ENCODE measurements at regions not wholly inside any gene's neighbourhood (a gene's known extent, or its start where the extent isn't known, plus 50 kb on each side); places are given as distances from the start of the nearest gene placed in this dataset.

DNA sequence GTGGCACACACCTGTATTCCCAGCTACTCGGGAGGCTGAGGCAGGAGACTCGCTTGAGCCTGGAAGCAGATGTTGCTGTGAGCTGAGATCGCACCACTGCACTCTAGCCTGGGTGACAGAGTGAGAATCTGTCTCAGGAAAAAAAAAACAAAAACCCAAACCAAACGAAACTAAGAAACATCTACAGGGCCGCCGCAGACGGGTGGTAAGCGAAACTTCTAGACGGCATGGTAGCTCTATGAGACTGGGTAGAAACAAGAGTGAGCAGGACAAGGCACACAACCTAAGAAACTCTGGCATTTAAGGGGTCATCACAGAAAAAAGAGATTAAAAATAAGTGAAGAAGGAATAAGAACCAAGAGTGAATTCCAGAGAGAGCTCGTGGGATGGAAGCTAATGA, 454.8 kb upstream of the KLF4 start:
- DNase-seq (no peak), ATAC-seq (ENCODE audit: low read depth) (no peak)
- BruUV-seq (replicated peaks) = no TSS peak
- no peaks in the 10 kb centered on the region for H3K79me1 ChIP-seq (ENCODE audit: low read depth in 1 of 2, low read length in 2 of 2)
- H2AK9ac ChIP-seq (replicated peaks; ENCODE audit: low read depth, low read length, poor library complexity) = no peak overlapping the region
- no peak overlapping the region for H2BK15ac ChIP-seq (ENCODE audit: low read depth, low read length)
- H4K5ac ChIP-seq (ENCODE audit: low read depth, low read length) = no peak overlapping the region
- no peak overlapping the region for H3K9ac ChIP-seq (ENCODE audit: low read depth, low read length)
- no peak overlapping the region for H2AK5ac ChIP-seq (ENCODE audit: low read depth, low read length)
- in situ Hi-C loops (cut with MboI; ENCODE audit: low sequenced_read_pairs) = no loop called here
- no peaks in the 10 kb centered on the region for H3K27me3 ChIP-seq (ENCODE audit: control insufficient read depth, insufficient read depth, low read length)
- 54% methylated on average over 1 of the region's 10 CpGs; no CpG with 5 or more reads in 1 of the 2 experiments for WGBS, 2 experiments (ENCODE audit: extremely low coverage in 2 of 2, insufficient read length in 1 of 2)
- H3K4me3 ChIP-seq (ENCODE audit: insufficient read depth, low read depth, low read length) = no peak overlapping the region
- peaks cover 2% of the 10 kb centered on the region; the same call in 1 of the 2 replicates for H3K4me1 ChIP-seq (ENCODE audit: control insufficient read depth, insufficient read depth, low read length)
- no peaks in the 10 kb centered on the region for H3K9me1 ChIP-seq (ENCODE audit: insufficient read depth, low read length)
- no peaks in the 10 kb centered on the region for H3K9me3 ChIP-seq (ENCODE audit: control insufficient read depth, insufficient read depth, low read length)
- H3K36me3 ChIP-seq (ENCODE audit: control insufficient read depth, insufficient read depth, low read length) = no peaks in the 10 kb centered on the region
- no peak overlapping the region for H3K56ac ChIP-seq (ENCODE audit: extremely low read depth, insufficient read depth, low read length)
- no peak overlapping the region for H3K4me2 ChIP-seq (ENCODE audit: low read depth, low read length)
- no peak overlapping the region for H3K14ac ChIP-seq (replicated peaks; ENCODE audit: low read depth, low read length)
- H3K18ac ChIP-seq (ENCODE audit: low read depth, low read length) = no peak overlapping the region
- H3K23ac ChIP-seq (ENCODE audit: low read depth, low read length) = no peak overlapping the region
- H2BK20ac ChIP-seq (ENCODE audit: low read depth, low read length) = no peak overlapping the region
- H4K20me1 ChIP-seq (ENCODE audit: insufficient read depth, low read length) = no peaks in the 10 kb centered on the region
- no peak overlapping the region for H2AFZ ChIP-seq (replicated peaks; ENCODE audit: low read length, poor library complexity)
- TF ChIP-seq RCOR1 (IDR thresholded peaks at IDR 0.05; ENCODE audit: insufficient replicate concordance, low read length) = no peak
- TF ChIP-seq, protein P1, sequence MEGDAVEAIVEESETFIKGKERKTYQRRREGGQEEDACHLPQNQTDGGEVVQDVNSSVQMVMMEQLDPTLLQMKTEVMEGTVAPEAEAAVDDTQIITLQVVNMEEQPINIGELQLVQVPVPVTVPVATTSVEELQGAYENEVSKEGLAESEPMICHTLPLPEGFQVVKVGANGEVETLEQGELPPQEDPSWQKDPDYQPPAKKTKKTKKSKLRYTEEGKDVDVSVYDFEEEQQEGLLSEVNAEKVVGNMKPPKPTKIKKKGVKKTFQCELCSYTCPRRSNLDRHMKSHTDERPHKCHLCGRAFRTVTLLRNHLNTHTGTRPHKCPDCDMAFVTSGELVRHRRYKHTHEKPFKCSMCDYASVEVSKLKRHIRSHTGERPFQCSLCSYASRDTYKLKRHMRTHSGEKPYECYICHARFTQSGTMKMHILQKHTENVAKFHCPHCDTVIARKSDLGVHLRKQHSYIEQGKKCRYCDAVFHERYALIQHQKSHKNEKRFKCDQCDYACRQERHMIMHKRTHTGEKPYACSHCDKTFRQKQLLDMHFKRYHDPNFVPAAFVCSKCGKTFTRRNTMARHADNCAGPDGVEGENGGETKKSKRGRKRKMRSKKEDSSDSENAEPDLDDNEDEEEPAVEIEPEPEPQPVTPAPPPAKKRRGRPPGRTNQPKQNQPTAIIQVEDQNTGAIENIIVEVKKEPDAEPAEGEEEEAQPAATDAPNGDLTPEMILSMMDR (conservative IDR thresholded peaks at IDR 0.05; ENCODE audit: low read depth, low read length) = no peak
- TF ChIP-seq MXI1 (IDR thresholded peaks at IDR 0.05; ENCODE audit: borderline replicate concordance, low read depth, low read length) = no peak
- no peak for TF ChIP-seq POLR2A (IDR thresholded peaks at IDR 0.05; ENCODE audit: low read depth, low read length)
- no peak for TF ChIP-seq USF2 (IDR thresholded peaks at IDR 0.05; ENCODE audit: low read depth, low read length)
- TF ChIP-seq CEBPB (IDR thresholded peaks at IDR 0.05; ENCODE audit: low read depth, low read length) = no peak
- TF ChIP-seq BHLHE40 (IDR thresholded peaks at IDR 0.05; ENCODE audit: low read depth, low read length) = no peak
- TF ChIP-seq RFX5 (IDR thresholded peaks at IDR 0.05; ENCODE audit: low read depth, low read length) = no peak
- TF ChIP-seq NFE2L2 (IDR thresholded peaks at IDR 0.05; ENCODE audit: low read depth, low read length) = no peak
- no peak for TF ChIP-seq MAZ (IDR thresholded peaks at IDR 0.05; ENCODE audit: borderline replicate concordance, low read depth, low read length)
- no peak for TF ChIP-seq MAFK (IDR thresholded peaks at IDR 0.05; ENCODE audit: low read depth, low read length)
- no peak for TF ChIP-seq SMC3 (IDR thresholded peaks at IDR 0.05; ENCODE audit: low read depth, low read length)
- no peak for TF ChIP-seq FOS (IDR thresholded peaks at IDR 0.05; ENCODE audit: low read depth, low read length)
- TF ChIP-seq RAD21 (IDR thresholded peaks at IDR 0.05; ENCODE audit: low read length) = no peak
- TF ChIP-seq CHD1 (IDR thresholded peaks at IDR 0.05; ENCODE audit: low read depth, low read length) = no peak
- dilution Hi-C loops (cut with HindIII; ENCODE audit: low sequenced_read_pairs, unreplicated experiment) = no loop called here
- no peak overlapping the region for H4K8ac ChIP-seq (ENCODE audit: low read depth in 2 of 2, low read length in 2 of 2)
- no peak overlapping the region for H3K27ac ChIP-seq (ENCODE audit: insufficient read depth, low read length)
- no peak overlapping the region for H2BK5ac ChIP-seq (ENCODE audit: low read depth, low read length, poor library complexity, severe bottlenecking)
- ChIA-PET POLR2A (ENCODE audit: unreplicated experiment) (no interaction called here), CTCF (interaction anchor here (0.6 to 0.8 kb wide), 2 partner anchors 11 to 328 kb away, joined by 4 to 5 read pairs; no protein-coding TSS in a partner anchor)
- intact Hi-C loops (cut with micrococcal nuclease) = no loop called here
- no peak overlapping the region for H4K91ac ChIP-seq (ENCODE audit: insufficient read depth, low read depth, low read length)
- no peak overlapping the region for H3K4ac ChIP-seq (ENCODE audit: low read depth, low read length)
- H2BK120ac ChIP-seq (ENCODE audit: low read depth, low read length) = no peak overlapping the region
